ENCODE measurements at regions not wholly inside any gene's neighbourhood (a gene's known extent, or its start where the extent isn't known, plus 50 kb on each side); places are given as distances from the start of the nearest gene placed in this dataset.

DNA sequence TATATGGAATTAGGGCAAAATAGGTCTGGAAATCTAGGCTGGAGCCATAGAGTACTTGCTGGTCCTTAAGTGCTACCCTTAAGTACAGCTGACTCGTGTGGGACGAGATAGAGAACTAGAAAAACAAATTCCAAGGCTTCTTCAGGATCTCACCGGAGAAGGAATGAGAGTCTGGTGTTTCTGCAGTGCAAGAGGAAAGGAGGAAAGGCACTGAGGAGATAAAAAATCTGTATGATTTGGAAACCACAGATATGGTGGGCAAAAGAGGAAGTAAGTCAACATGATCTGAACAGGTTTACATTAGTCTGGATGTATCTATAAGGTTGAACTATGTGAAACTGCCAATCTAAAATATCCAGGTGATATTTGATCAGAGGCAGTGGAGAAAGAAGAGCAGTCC, 134.4 kb upstream of the SOX5 start:
- WGBS, 2 donors, result 30 to 53% methylated on average over 3 of the region's 3 CpGs
- Histone ChIP-seq H3K27ac (no peak overlapping the region), H3K4me1 (no peaks in the 10 kb centered on the region), H3K9me3 (no peaks in the 10 kb centered on the region), H3K4me3 (no peak overlapping the region), H3K36me3 (no peaks in the 10 kb centered on the region), H3K27me3 (no peaks in the 10 kb centered on the region)
- DNase-seq (no peak), ATAC-seq (ENCODE audit: low FRiP score in 2 of 2) (no peak)
- TF ChIP-seq POLR2A (IDR thresholded peaks at IDR 0.05), result no peak
- TF ChIP-seq EP300 (IDR thresholded peaks at IDR 0.05), result no peak
- TF ChIP-seq POLR2AphosphoS5 (IDR thresholded peaks at IDR 0.05), result no peak

DNA sequence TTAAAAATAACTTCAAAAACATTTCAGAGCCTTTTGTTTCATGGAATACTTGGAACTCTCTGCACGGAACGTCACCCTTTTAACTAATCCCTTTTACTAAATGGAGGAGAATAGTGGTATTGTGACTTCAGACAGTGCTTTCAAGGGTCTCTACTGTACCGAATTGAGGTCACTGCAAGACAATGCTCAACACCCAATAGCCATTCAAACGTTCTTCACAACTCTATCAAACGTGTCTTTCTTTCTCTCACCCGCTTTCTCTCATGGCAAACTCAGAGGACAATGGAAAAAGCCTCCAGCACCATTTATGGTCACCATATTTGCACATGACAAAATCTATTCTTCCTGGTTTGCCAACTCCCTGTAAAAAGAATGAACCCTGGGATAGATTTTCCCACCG, 132.1 kb upstream of the SOX5 start:
- Histone ChIP-seq H3K4me3 (no peak overlapping the region), H3K27ac (no peak overlapping the region), H3K4me1 (no peaks in the 10 kb centered on the region), H3K36me3 (no peaks in the 10 kb centered on the region), H3K27me3 (no peaks in the 10 kb centered on the region), H3K9me3 (no peaks in the 10 kb centered on the region)
- DNase-seq, result no peak
- ATAC-seq (ENCODE audit: low FRiP score in 2 of 2), result no peak
- 81 to 84% methylated on average over 7 of the region's 7 CpGs for WGBS, 2 donors
- TF ChIP-seq, protein P1, sequence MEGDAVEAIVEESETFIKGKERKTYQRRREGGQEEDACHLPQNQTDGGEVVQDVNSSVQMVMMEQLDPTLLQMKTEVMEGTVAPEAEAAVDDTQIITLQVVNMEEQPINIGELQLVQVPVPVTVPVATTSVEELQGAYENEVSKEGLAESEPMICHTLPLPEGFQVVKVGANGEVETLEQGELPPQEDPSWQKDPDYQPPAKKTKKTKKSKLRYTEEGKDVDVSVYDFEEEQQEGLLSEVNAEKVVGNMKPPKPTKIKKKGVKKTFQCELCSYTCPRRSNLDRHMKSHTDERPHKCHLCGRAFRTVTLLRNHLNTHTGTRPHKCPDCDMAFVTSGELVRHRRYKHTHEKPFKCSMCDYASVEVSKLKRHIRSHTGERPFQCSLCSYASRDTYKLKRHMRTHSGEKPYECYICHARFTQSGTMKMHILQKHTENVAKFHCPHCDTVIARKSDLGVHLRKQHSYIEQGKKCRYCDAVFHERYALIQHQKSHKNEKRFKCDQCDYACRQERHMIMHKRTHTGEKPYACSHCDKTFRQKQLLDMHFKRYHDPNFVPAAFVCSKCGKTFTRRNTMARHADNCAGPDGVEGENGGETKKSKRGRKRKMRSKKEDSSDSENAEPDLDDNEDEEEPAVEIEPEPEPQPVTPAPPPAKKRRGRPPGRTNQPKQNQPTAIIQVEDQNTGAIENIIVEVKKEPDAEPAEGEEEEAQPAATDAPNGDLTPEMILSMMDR (IDR thresholded peaks at IDR 0.05), result no peak
- TF ChIP-seq EP300 (IDR thresholded peaks at IDR 0.05), result no peak
- no peak for TF ChIP-seq POLR2AphosphoS5 (IDR thresholded peaks at IDR 0.05)
- TF ChIP-seq POLR2A (IDR thresholded peaks at IDR 0.05), result no peak

DNA sequence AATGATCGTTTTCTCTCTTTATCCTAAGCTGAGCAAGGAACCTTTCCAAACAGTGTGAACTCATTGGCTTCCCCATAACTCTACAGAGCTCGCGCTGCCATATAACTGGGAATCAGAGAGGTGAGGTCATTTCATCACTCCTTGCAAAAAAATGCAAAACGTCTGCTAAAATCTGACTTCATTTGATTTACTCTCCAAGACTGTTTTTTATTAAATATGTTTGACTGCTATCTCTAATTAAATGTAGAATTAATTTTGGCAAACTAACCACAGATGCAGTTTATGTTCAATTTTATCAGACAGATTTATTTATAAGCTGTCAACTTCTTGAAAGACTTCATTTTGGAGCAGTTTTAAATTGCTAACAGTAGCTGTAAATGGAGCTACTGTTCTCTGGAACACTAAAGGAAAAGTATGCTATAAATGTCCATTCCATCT, 131.6 kb upstream of the SOX5 start:
- no peaks in the 10 kb centered on the region for H3K27me3 ChIP-seq
- no peak for ATAC-seq (ENCODE audit: low FRiP score in 2 of 2)
- H3K4me1 ChIP-seq, result no peaks in the 10 kb centered on the region
- DNase-seq, result no peak
- no peak overlapping the region for H3K27ac ChIP-seq
- 84 to 88% methylated on average over 4 of the region's 4 CpGs for WGBS, 2 donors
- H3K4me3 ChIP-seq, result no peak overlapping the region
- no peaks in the 10 kb centered on the region for H3K36me3 ChIP-seq
- H3K9me3 ChIP-seq, result no peaks in the 10 kb centered on the region
- TF ChIP-seq POLR2A (IDR thresholded peaks at IDR 0.05) (no peak), POLR2AphosphoS5 (IDR thresholded peaks at IDR 0.05) (no peak)

DNA sequence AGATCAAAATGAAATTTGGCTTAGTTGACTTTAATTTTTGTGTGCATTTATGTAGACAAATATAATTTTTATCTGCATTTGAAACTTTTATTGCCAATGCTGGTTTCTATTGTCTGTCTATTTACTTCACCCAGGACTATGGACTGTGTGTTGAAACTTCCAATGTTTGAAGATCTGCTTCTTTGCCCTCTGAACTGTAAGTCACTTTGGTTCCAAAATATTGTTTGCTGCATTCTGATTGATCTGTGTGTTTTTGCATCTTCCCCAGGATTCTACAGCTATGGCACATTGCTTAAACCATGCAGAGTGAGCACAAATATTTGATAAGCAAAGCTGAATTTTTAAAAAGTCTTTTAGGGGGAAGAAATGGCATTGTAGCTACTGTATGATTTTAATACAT, 131.0 kb upstream of the SOX5 start:
- no peak for TF ChIP-seq EP300 (IDR thresholded peaks at IDR 0.05)
- TF ChIP-seq, protein P1 (IDR thresholded peaks at IDR 0.05), result no peak
- TF ChIP-seq POLR2A (IDR thresholded peaks at IDR 0.05), result no peak
- no peak for TF ChIP-seq POLR2AphosphoS5 (IDR thresholded peaks at IDR 0.05)

DNA sequence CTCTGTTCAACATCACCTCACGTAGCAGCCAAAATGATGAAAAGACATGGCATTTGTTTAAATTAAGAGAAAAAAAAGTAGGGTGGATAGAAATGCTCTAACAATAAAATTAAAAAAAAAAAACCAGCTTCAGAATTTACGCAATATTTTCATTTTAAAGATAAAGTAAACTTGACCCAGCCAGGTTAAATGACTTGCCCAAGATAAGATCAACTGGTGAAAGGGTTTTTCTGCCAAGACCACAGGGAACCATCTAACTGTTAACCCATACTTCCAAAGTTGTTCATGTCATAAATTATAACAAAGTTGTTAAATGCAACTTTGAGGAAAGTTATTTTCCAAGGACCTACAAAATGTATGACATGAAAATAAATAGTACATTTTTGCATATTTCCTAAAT, 129.6 kb upstream of the SOX5 start:
- TF ChIP-seq POLR2AphosphoS5 (IDR thresholded peaks at IDR 0.05) (no peak), POLR2A (IDR thresholded peaks at IDR 0.05) (no peak), EP300 (IDR thresholded peaks at IDR 0.05) (no peak)
- TF ChIP-seq, protein P1 (IDR thresholded peaks at IDR 0.05), result no peak
- Histone ChIP-seq H3K36me3 (no peaks in the 10 kb centered on the region), H3K4me1 (no peaks in the 10 kb centered on the region), H3K9me3 (no peaks in the 10 kb centered on the region), H3K4me3 (no peak overlapping the region), H3K27me3 (no peaks in the 10 kb centered on the region), H3K27ac (no peak overlapping the region)
- ATAC-seq (ENCODE audit: low FRiP score in 2 of 2), result no peak
- WGBS, 2 donors, result 88 to 95% methylated on average over 2 of the region's 2 CpGs
- no peak for DNase-seq

More for the DNA sequence above, 131.0 kb upstream of the SOX5 start:
- ATAC-seq (ENCODE audit: low FRiP score in 2 of 2), result no peak
- Histone ChIP-seq H3K36me3 (no peaks in the 10 kb centered on the region), H3K27me3 (no peaks in the 10 kb centered on the region), H3K9me3 (no peaks in the 10 kb centered on the region), H3K4me3 (no peak overlapping the region), H3K27ac (no peak overlapping the region), H3K4me1 (no peaks in the 10 kb centered on the region)
- DNase-seq, result no peak

DNA sequence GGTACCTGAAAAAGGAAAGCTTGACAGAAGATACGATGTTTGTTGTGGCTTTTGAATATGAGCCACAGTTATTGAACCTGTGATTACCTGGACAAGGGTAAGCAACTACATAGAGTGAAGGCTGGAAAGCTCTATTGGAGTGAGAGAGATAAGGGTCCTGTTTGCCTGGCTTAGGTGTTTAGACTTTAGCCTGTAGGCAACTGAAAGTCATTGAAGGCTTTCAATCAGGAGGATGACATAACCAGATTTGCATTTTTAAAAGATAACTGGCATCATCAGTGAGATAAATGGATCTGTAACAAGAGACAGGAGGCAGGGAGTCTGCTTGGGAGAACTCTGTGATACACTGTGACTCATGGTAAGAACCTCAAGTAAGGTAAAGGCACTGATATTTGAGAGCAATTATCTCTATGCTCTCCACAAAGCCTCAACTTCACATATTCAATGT, 128.9 kb upstream of the SOX5 start:
- H3K4me3 ChIP-seq, result no peak overlapping the region
- no peaks in the 10 kb centered on the region for H3K27me3 ChIP-seq
- H3K4me1 ChIP-seq, result no peaks in the 10 kb centered on the region
- H3K9me3 ChIP-seq, result no peaks in the 10 kb centered on the region
- 87 to 100% methylated on average over 1 of the region's 1 CpG for WGBS, 2 donors
- ATAC-seq (ENCODE audit: low FRiP score in 2 of 2) (no peak), DNase-seq (no peak)
- no peak overlapping the region for H3K27ac ChIP-seq
- no peaks in the 10 kb centered on the region for H3K36me3 ChIP-seq
- no peak for TF ChIP-seq EP300 (IDR thresholded peaks at IDR 0.05)
- TF ChIP-seq, protein P1 (IDR thresholded peaks at IDR 0.05), result no peak
- TF ChIP-seq POLR2AphosphoS5 (IDR thresholded peaks at IDR 0.05), result no peak
- no peak for TF ChIP-seq POLR2A (IDR thresholded peaks at IDR 0.05)

Data from upper lobe of left lung (tissue), 6 donors.